ENCODE measurements at regions not wholly inside any gene's neighbourhood (a gene's known extent, or its start where the extent isn't known, plus 50 kb on each side); places are given as distances from the start of the nearest gene placed in this dataset.

DNA sequence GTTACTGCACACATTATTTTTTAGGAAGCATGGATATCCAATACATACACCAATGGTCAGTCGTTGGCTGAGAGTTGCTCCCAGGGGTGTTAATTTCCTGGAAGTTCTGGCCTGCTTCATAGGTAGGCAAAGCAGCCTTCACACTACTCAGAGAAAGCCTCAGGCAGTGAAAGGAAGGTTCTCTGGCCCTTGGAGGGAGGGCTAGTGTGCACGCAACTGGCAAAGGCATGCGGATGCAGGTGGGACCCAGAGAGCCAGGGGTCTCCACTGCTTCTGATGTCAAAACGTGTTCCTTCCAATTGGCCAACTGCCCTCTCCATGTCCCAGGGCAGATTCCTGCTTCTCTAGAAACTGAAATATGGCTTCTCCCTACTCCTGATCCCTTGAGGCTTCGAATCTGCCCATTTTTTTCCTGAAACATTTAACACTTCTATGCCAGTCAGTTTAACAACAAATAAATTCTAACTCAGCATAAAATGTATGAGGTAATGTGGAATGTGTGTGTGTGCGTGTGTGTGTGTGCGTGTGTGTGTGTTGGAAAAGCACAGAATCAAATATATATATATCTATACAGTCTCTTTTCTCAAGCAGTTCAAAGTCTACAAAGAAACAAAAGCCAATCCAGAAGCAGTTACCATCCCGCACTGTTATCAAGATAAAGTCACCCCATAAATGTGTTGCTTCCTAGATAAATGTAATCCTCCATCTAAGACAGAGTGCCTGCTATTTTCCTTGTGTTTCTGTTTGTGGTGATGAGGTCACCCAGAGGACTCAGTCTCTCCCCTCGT is 94.0 kb upstream of the HIVEP1 start (continued):
- TF ChIP-seq RNF219 (CRISPR knock-in tag; IDR thresholded peaks at IDR 0.05) (no peak), ILK (tag; IDR thresholded peaks at IDR 0.05; ENCODE audit: borderline replicate concordance, low read depth) (no peak), MXI1 (IDR thresholded peaks at IDR 0.05; ENCODE audit: low read depth, low read length) (0 out of 2 replicates have a peak, but pooled peaks have one; percentile 58), ZNF282 (CRISPR knock-in tag; IDR thresholded peaks at IDR 0.05) (no peak), MYC (IDR thresholded peaks at IDR 0.05; ENCODE audit: low read depth, low read length) (0 out of 2 replicates have a peak, but pooled peaks have one; percentile 11), MYC (CRISPR knock-in tag; IDR thresholded peaks at IDR 0.05; ENCODE audit: borderline replicate concordance, low read depth) (no peak), KAT8 (IDR thresholded peaks at IDR 0.05; ENCODE audit: low read depth) (no peak), ZNF583 (CRISPR knock-in tag; IDR thresholded peaks at IDR 0.05) (no peak), DPF2 (IDR thresholded peaks at IDR 0.05) (peak; percentile 89), TAL1 (IDR thresholded peaks at IDR 0.05) (peak; percentile 68), HDAC3 (IDR thresholded peaks at IDR 0.05; ENCODE audit: borderline replicate concordance, partially characterized antibody) (no peak), SMAD4 (CRISPR knock-in tag; conservative IDR thresholded peaks at IDR 0.05) (0 out of 2 replicates have a peak, but pooled peaks have one; percentile 39), ZFP1 (CRISPR knock-in tag; IDR thresholded peaks at IDR 0.05) (no peak; the same call in 1 of the 2 replicates), ZNF584 (CRISPR knock-in tag; IDR thresholded peaks at IDR 0.05; ENCODE audit: low read depth) (peak; percentile 67)
- TF ChIP-seq, protein P1, sequence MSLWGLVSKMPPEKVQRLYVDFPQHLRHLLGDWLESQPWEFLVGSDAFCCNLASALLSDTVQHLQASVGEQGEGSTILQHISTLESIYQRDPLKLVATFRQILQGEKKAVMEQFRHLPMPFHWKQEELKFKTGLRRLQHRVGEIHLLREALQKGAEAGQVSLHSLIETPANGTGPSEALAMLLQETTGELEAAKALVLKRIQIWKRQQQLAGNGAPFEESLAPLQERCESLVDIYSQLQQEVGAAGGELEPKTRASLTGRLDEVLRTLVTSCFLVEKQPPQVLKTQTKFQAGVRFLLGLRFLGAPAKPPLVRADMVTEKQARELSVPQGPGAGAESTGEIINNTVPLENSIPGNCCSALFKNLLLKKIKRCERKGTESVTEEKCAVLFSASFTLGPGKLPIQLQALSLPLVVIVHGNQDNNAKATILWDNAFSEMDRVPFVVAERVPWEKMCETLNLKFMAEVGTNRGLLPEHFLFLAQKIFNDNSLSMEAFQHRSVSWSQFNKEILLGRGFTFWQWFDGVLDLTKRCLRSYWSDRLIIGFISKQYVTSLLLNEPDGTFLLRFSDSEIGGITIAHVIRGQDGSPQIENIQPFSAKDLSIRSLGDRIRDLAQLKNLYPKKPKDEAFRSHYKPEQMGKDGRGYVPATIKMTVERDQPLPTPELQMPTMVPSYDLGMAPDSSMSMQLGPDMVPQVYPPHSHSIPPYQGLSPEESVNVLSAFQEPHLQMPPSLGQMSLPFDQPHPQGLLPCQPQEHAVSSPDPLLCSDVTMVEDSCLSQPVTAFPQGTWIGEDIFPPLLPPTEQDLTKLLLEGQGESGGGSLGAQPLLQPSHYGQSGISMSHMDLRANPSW (CRISPR knock-in tag; IDR thresholded peaks at IDR 0.05) = no peak
- TF ChIP-seq, protein P2, sequence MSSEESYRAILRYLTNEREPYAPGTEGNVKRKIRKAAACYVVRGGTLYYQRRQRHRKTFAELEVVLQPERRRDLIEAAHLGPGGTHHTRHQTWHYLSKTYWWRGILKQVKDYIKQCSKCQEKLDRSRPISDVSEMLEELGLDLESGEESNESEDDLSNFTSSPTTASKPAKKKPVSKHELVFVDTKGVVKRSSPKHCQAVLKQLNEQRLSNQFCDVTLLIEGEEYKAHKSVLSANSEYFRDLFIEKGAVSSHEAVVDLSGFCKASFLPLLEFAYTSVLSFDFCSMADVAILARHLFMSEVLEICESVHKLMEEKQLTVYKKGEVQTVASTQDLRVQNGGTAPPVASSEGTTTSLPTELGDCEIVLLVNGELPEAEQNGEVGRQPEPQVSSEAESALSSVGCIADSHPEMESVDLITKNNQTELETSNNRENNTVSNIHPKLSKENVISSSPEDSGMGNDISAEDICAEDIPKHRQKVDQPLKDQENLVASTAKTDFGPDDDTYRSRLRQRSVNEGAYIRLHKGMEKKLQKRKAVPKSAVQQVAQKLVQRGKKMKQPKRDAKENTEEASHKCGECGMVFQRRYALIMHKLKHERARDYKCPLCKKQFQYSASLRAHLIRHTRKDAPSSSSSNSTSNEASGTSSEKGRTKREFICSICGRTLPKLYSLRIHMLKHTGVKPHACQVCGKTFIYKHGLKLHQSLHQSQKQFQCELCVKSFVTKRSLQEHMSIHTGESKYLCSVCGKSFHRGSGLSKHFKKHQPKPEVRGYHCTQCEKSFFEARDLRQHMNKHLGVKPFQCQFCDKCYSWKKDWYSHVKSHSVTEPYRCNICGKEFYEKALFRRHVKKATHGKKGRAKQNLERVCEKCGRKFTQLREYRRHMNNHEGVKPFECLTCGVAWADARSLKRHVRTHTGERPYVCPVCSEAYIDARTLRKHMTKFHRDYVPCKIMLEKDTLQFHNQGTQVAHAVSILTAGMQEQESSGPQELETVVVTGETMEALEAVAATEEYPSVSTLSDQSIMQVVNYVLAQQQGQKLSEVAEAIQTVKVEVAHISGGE (CRISPR knock-in tag; IDR thresholded peaks at IDR 0.05) = peak in 1 of 3 experiments; percentile 48; a peak in 1 of 6 replicates
- TF ChIP-seq, protein P3, sequence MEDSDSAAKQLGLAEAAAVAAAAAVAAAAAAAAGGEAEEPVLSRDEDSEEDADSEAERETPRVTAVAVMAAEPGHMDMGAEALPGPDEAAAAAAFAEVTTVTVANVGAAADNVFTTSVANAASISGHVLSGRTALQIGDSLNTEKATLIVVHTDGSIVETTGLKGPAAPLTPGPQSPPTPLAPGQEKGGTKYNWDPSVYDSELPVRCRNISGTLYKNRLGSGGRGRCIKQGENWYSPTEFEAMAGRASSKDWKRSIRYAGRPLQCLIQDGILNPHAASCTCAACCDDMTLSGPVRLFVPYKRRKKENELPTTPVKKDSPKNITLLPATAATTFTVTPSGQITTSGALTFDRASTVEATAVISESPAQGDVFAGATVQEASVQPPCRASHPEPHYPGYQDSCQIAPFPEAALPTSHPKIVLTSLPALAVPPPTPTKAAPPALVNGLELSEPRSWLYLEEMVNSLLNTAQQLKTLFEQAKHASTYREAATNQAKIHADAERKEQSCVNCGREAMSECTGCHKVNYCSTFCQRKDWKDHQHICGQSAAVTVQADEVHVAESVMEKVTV (CRISPR knock-in tag; IDR thresholded peaks at IDR 0.05) = 0 out of 2 replicates have a peak, but pooled peaks have one; percentile 5

All from K562 (cell line).